Activated naive CD8-positive, alpha-beta T cell treated with anti-CD3 and anti-CD28 coated beads, Interleukin-2, amount 50 U/mL, for 24 hours (primary cell): ENCODE measurements at regions not wholly inside any gene's neighbourhood (a gene's known extent, or its start where the extent isn't known, plus 50 kb on each side); places are given as distances from the start of the nearest gene placed in this dataset.
"Not testable (repeated sequence)": the region's sequence is repeated elsewhere in the genome, so short reads cannot be mapped to it uniquely, and the experiment has no call there.

Source experiments
- ATAC-seq: fragments of 150-1000 bp; cut with Tn5 transposase; one replicate; pipeline ENCODE4 v1.10.0; 2021
- DNase-seq: peaks from one replicate; pipeline ENCODE4 v3.0.0; 2021
- H3K27ac Mint-ChIP-seq: one replicate; pipeline ENCODE4 v1.8.0; 2021; ENCODE audit warnings: mild to moderate bottlenecking, mixed read lengths
- H3K27me3 Mint-ChIP-seq: one replicate; pipeline ENCODE4 v1.8.0; 2021; ENCODE audit warnings: mixed read lengths
- H3K36me3 Mint-ChIP-seq: one replicate; pipeline ENCODE4 v1.8.0; 2021; ENCODE audit warnings: low read depth, mixed read lengths
- H3K4me1 Mint-ChIP-seq: one replicate; pipeline ENCODE4 v1.8.0; 2021; ENCODE audit warnings: mixed read lengths
- H3K4me3 Mint-ChIP-seq: one replicate; pipeline ENCODE4 v1.8.0; 2021; ENCODE audit warnings: mild to moderate bottlenecking, moderate library complexity, mixed read lengths
- H3K9me3 Mint-ChIP-seq: one replicate; pipeline ENCODE4 v1.8.0; 2021; ENCODE audit warnings: mixed read lengths

- Mint-ChIP-seq H3K36me3 (no peaks in the 10 kb centered on the region), H3K9me3 (peaks cover 9% of the 10 kb centered on the region), H3K27ac (no peak overlapping the region), H3K4me3 (no peak overlapping the region), H3K4me1 (no peaks in the 10 kb centered on the region), H3K27me3 (no peaks in the 10 kb centered on the region)
- DNase-seq (no peak), ATAC-seq (no peak)
Observed at GRCh38 chr3:68504201-68504600, 428.1 kb downstream of the TAFA4 start.

GRCh38 chr3:68485845-68486244, 446.5 kb downstream of the TAFA4 start:
- not testable (repeated sequence) for H3K27ac Mint-ChIP-seq, H3K4me3 Mint-ChIP-seq, H3K27me3 Mint-ChIP-seq, H3K9me3 Mint-ChIP-seq, ATAC-seq, H3K4me1 Mint-ChIP-seq, H3K36me3 Mint-ChIP-seq, DNase-seq

GRCh38 chr3:68485051-68485450, 447.3 kb downstream of the TAFA4 start:
- ATAC-seq (no peak), DNase-seq (no peak)
- Mint-ChIP-seq H3K9me3 (no peaks in the 10 kb centered on the region), H3K4me1 (no peaks in the 10 kb centered on the region), H3K27ac (no peak overlapping the region), H3K36me3 (no peaks in the 10 kb centered on the region), H3K27me3 (no peaks in the 10 kb centered on the region), H3K4me3 (no peak overlapping the region)

GRCh38 chr3:68483601-68484000, 448.7 kb downstream of the TAFA4 start:
- Mint-ChIP-seq H3K36me3 (no peaks in the 10 kb centered on the region), H3K4me1 (no peaks in the 10 kb centered on the region), H3K4me3 (no peak overlapping the region), H3K27me3 (no peaks in the 10 kb centered on the region), H3K27ac (no peak overlapping the region), H3K9me3 (no peaks in the 10 kb centered on the region)
- no peak for DNase-seq
- ATAC-seq = no peak

GRCh38 chr3:68483041-68483440, 449.3 kb downstream of the TAFA4 start:
- H3K9me3 Mint-ChIP-seq = no peaks in the 10 kb centered on the region
- no peaks in the 10 kb centered on the region for H3K4me1 Mint-ChIP-seq
- ATAC-seq (no peak), DNase-seq (no peak)
- no peaks in the 10 kb centered on the region for H3K27me3 Mint-ChIP-seq
- no peak overlapping the region for H3K27ac Mint-ChIP-seq
- H3K36me3 Mint-ChIP-seq = no peaks in the 10 kb centered on the region
- no peak overlapping the region for H3K4me3 Mint-ChIP-seq

GRCh38 chr3:68482565-68482964, 449.8 kb downstream of the TAFA4 start:
- H3K9me3 Mint-ChIP-seq = no peaks in the 10 kb centered on the region
- no peaks in the 10 kb centered on the region for H3K27me3 Mint-ChIP-seq
- H3K36me3 Mint-ChIP-seq = no peaks in the 10 kb centered on the region
- DNase-seq (no peak), ATAC-seq (no peak)
- no peaks in the 10 kb centered on the region for H3K4me1 Mint-ChIP-seq
- H3K27ac Mint-ChIP-seq = no peak overlapping the region
- no peak overlapping the region for H3K4me3 Mint-ChIP-seq

- no peaks in the 10 kb centered on the region for H3K9me3 Mint-ChIP-seq
- H3K36me3 Mint-ChIP-seq = no peaks in the 10 kb centered on the region
- no peaks in the 10 kb centered on the region for H3K4me1 Mint-ChIP-seq
- H3K27me3 Mint-ChIP-seq = no peaks in the 10 kb centered on the region
- ATAC-seq = no peak
- no peak overlapping the region for H3K27ac Mint-ChIP-seq
- no peak for DNase-seq
- no peak overlapping the region for H3K4me3 Mint-ChIP-seq
Observed at GRCh38 chr3:68479779-68480178, 452.6 kb downstream of the TAFA4 start.

GRCh38 chr3:68468695-68469375, 463.5 kb downstream of the TAFA4 start:
- H3K36me3 Mint-ChIP-seq = no peaks in the 10 kb centered on the region
- no peak for ATAC-seq

GRCh38 chr3:68467465-68467864, 464.9 kb downstream of the TAFA4 start:
- Mint-ChIP-seq H3K9me3 (peaks cover 5% of the 10 kb centered on the region), H3K4me3 (no peak overlapping the region), H3K36me3 (no peaks in the 10 kb centered on the region), H3K4me1 (no peaks in the 10 kb centered on the region), H3K27ac (no peak overlapping the region), H3K27me3 (no peaks in the 10 kb centered on the region)
- DNase-seq = no peak
- no peak for ATAC-seq

More at GRCh38 chr3:68468695-68469375, 463.5 kb downstream of the TAFA4 start:
- peaks cover 5% of the 10 kb centered on the region for H3K9me3 Mint-ChIP-seq
- H3K4me3 Mint-ChIP-seq = no peak overlapping the region
- no peaks in the 10 kb centered on the region for H3K27me3 Mint-ChIP-seq
- DNase-seq = no peak
- no peak overlapping the region for H3K27ac Mint-ChIP-seq
- no peaks in the 10 kb centered on the region for H3K4me1 Mint-ChIP-seq

- no peaks in the 10 kb centered on the region for H3K4me1 Mint-ChIP-seq
Observed at GRCh38 chr3:68458581-68458980, 473.8 kb downstream of the TAFA4 start.

GRCh38 chr3:68448510-68449383, 483.6 kb downstream of the TAFA4 start:
- ATAC-seq (no peak), DNase-seq (no peak)
- H3K4me1 Mint-ChIP-seq = no peaks in the 10 kb centered on the region
- no peaks in the 10 kb centered on the region for H3K27me3 Mint-ChIP-seq
- H3K36me3 Mint-ChIP-seq = no peaks in the 10 kb centered on the region
- no peak overlapping the region for H3K27ac Mint-ChIP-seq
- H3K9me3 Mint-ChIP-seq = peaks cover 10% of the 10 kb centered on the region
- no peak overlapping the region for H3K4me3 Mint-ChIP-seq

More at GRCh38 chr3:68458581-68458980, 473.8 kb downstream of the TAFA4 start:
- H3K36me3 Mint-ChIP-seq = peaks cover 3% of the 10 kb centered on the region
- H3K4me3 Mint-ChIP-seq = no peak overlapping the region
- ATAC-seq = no peak
- DNase-seq = no peak
- no peaks in the 10 kb centered on the region for H3K27me3 Mint-ChIP-seq
- H3K9me3 Mint-ChIP-seq = peaks cover 18% of the 10 kb centered on the region
- no peak overlapping the region for H3K27ac Mint-ChIP-seq

GRCh38 chr3:68447885-68448284, 484.5 kb downstream of the TAFA4 start:
- ATAC-seq (no peak), DNase-seq (no peak)
- H3K27me3 Mint-ChIP-seq = no peaks in the 10 kb centered on the region
- no peak overlapping the region for H3K4me3 Mint-ChIP-seq
- no peak overlapping the region for H3K27ac Mint-ChIP-seq
- no peaks in the 10 kb centered on the region for H3K4me1 Mint-ChIP-seq
- peaks cover 10% of the 10 kb centered on the region for H3K9me3 Mint-ChIP-seq
- no peaks in the 10 kb centered on the region for H3K36me3 Mint-ChIP-seq

GRCh38 chr3:68441054-68441453, 491.3 kb downstream of the TAFA4 start:
- H3K27me3 Mint-ChIP-seq = no peaks in the 10 kb centered on the region
- no peaks in the 10 kb centered on the region for H3K9me3 Mint-ChIP-seq
- no peaks in the 10 kb centered on the region for H3K36me3 Mint-ChIP-seq
- H3K4me1 Mint-ChIP-seq = no peaks in the 10 kb centered on the region
- ATAC-seq (no peak), DNase-seq (no peak)
- no peak overlapping the region for H3K4me3 Mint-ChIP-seq
- H3K27ac Mint-ChIP-seq = no peak overlapping the region

GRCh38 chr3:68436619-68437401, 495.5 kb downstream of the TAFA4 start:
- H3K27ac Mint-ChIP-seq = no peak overlapping the region
- DNase-seq = no peak

More at GRCh38 chr3:68436619-68437401, 495.5 kb downstream of the TAFA4 start:
- H3K27me3 Mint-ChIP-seq = no peaks in the 10 kb centered on the region
- no peaks in the 10 kb centered on the region for H3K4me1 Mint-ChIP-seq
- no peaks in the 10 kb centered on the region for H3K9me3 Mint-ChIP-seq
- ATAC-seq = no peak
- H3K36me3 Mint-ChIP-seq = no peaks in the 10 kb centered on the region
- H3K4me3 Mint-ChIP-seq = no peak overlapping the region
